GM23338 (cell line): ENCODE measurements at regions not wholly inside any gene's neighbourhood (a gene's known extent, or its start where the extent isn't known, plus 50 kb on each side); places are given as distances from the start of the nearest gene placed in this dataset.
A peak's percentile ranks its signal among the peaks of the same experiment; 100 is the strongest.
"Not testable (repeated sequence)": the region's sequence is repeated elsewhere in the genome, so short reads cannot be mapped to it uniquely, and the experiment has no call there.

Source experiments
- ATAC-seq: fragments of 200-7000 bp; cut with Tn5 transposase; 3 replicates; pipeline ENCODE4 v1.9.1; 2020
- DNase-seq: peaks from one replicate; pipeline ENCODE4 v3.0.0-alpha.2; 2015; ENCODE audit warnings: low spot score
- H2AFZ ChIP-seq: fragments of 200-600 bp; sonication (generic); 2 replicates; pipeline ENCODE4 v1.8.0; 2016; ENCODE audit warnings: antibody characterized with exemption, mild to moderate bottlenecking, moderate library complexity
- H3F3A ChIP-seq: fragments of 200-600 bp; sonication (generic); replicated peaks from 2 replicates; pipeline ENCODE4 v1.8.0; 2017; ENCODE audit warnings: antibody characterized with exemption, mixed run types, low read depth
- H3K27ac ChIP-seq: fragments of 200-600 bp; sonication (generic); 2 replicates; pipeline ENCODE4 v1.6.1; 2016; ENCODE audit warnings: low read depth
- H3K27me3 ChIP-seq: fragments of 200-600 bp; sonication (generic); 2 replicates; pipeline ENCODE4 v1.8.0; 2016; ENCODE audit warnings: mild to moderate bottlenecking, mixed run types, moderate library complexity; ENCODE audit not compliant: insufficient read depth
- H3K36me3 ChIP-seq: fragments of 200-600 bp; sonication (generic); 2 replicates; pipeline ENCODE4 v1.8.0; 2016; ENCODE audit warnings: mild to moderate bottlenecking; ENCODE audit not compliant: insufficient read depth
- H3K4me1 ChIP-seq: fragments of 200-600 bp; sonication (generic); 2 replicates; pipeline ENCODE4 v1.8.0; 2016; ENCODE audit warnings: mild to moderate bottlenecking, moderate library complexity; ENCODE audit not compliant: insufficient read depth
- H3K4me2 ChIP-seq: fragments of 200-600 bp; sonication (generic); 2 replicates; pipeline ENCODE4 v1.7.1; 2017; ENCODE audit warnings: mixed run types
- H3K4me3 ChIP-seq: fragments of 200-600 bp; sonication (generic); 2 replicates; pipeline ENCODE4 v1.6.1; 2016; ENCODE audit warnings: mixed run types
- H3K79me2 ChIP-seq: fragments of 200-600 bp; sonication (generic); replicated peaks from 2 replicates; pipeline ENCODE4 v1.8.0; 2017; ENCODE audit warnings: mild to moderate bottlenecking; ENCODE audit not compliant: insufficient read depth
- H3K9me2 ChIP-seq: fragments of 200-600 bp; sonication (generic); 2 replicates; pipeline ENCODE4 v1.8.0; 2017; ENCODE audit not compliant: insufficient read depth
- H4K20me1 ChIP-seq: fragments of 200-600 bp; sonication (generic); replicated peaks from 2 replicates; pipeline ENCODE4 v1.8.0; 2017; ENCODE audit warnings: mild to moderate bottlenecking; ENCODE audit not compliant: insufficient read depth
- H3K27ac Mint-ChIP-seq: 2 replicates; pipeline ENCODE4 v1.8.0; 2020; ENCODE audit warnings: inconsistent platforms, mild to moderate bottlenecking, moderate library complexity, mixed read lengths
- H3K27me3 Mint-ChIP-seq: 3 replicates; pipeline ENCODE4 v1.8.0; 2022; ENCODE audit warnings: low read depth, mild to moderate bottlenecking, moderate library complexity, mixed read lengths, inconsistent platforms; ENCODE audit not compliant: insufficient read depth, poor library complexity
- H3K36me3 Mint-ChIP-seq: 3 replicates; pipeline ENCODE4 v1.8.0; 2021; ENCODE audit warnings: low read depth, mild to moderate bottlenecking, inconsistent platforms, moderate library complexity, mixed read lengths
- H3K4me1 Mint-ChIP-seq: 3 replicates; pipeline ENCODE4 v1.8.0; 2020; ENCODE audit warnings: mild to moderate bottlenecking, inconsistent platforms, mixed read lengths
- H3K4me3 Mint-ChIP-seq: 3 replicates; pipeline ENCODE4 v1.8.0; 2021; ENCODE audit warnings: moderate library complexity, mild to moderate bottlenecking, inconsistent platforms, mixed read lengths
- H3K9me3 Mint-ChIP-seq: 3 replicates; pipeline ENCODE4 v1.8.0; 2020; ENCODE audit warnings: moderate library complexity, mild to moderate bottlenecking, inconsistent platforms, mixed read lengths
- CREB1 ChIP-seq: fragments of 250-450 bp; sonication (Bioruptor Pico); IDR thresholded peaks from 2 replicates; pipeline ENCODE4 v1.5.0; 2020; ENCODE audit warnings: low read depth, mild to moderate bottlenecking, moderate library complexity
- EZH2phosphoT487 ChIP-seq: fragments of 200-600 bp; sonication (generic); IDR thresholded peaks from one replicate; pipeline ENCODE4 v1.8.1; 2018; ENCODE audit warnings: antibody characterized with exemption; ENCODE audit not compliant: unreplicated experiment
- POLR2AphosphoS5 ChIP-seq: IDR thresholded peaks from 2 replicates; pipeline ENCODE4 v1.6.1; 2016; ENCODE audit warnings: antibody characterized with exemption, low read depth
- STAT1 ChIP-seq: IDR thresholded peaks from one replicate; pipeline ENCODE4 v1.6.1; 2016; ENCODE audit warnings: antibody characterized with exemption; ENCODE audit not compliant: unreplicated experiment
- ZNF114 ChIP-seq: fragments of 250-450 bp; sonication (Bioruptor Pico); IDR thresholded peaks from 2 replicates; pipeline ENCODE4 v1.5.0; 2020; ENCODE audit warnings: mild to moderate bottlenecking, moderate library complexity
- ZNF331 ChIP-seq: fragments of 250-450 bp; sonication (Bioruptor Pico); IDR thresholded peaks from 2 replicates; pipeline ENCODE4 v1.5.0; 2020; ENCODE audit warnings: low read depth, mild to moderate bottlenecking, moderate library complexity
- TF ChIP-seq, protein P1 (sequence below): IDR thresholded peaks from 2 replicates; pipeline ENCODE4 v1.6.1; 2016; ENCODE audit warnings: antibody characterized with exemption
- TF ChIP-seq, protein P2 (sequence below): IDR thresholded peaks from one replicate; pipeline ENCODE4 v1.6.1; 2018; ENCODE audit warnings: antibody characterized with exemption; ENCODE audit not compliant: unreplicated experiment
- TF ChIP-seq, protein P3 (sequence below), 2 experiments: fragments of 200-600 bp in 1 of 2; sonication (generic) in 1 of 2; conservative IDR thresholded peaks; 2 replicates each; pipeline versions ENCODE4 v1.5.1 to v1.6.1; 2016 to 2017; ENCODE audit warnings: antibody characterized with exemption in 2 of 2, low read depth in 2 of 2, mild to moderate bottlenecking in 2 of 2, moderate library complexity in 1 of 2

DNA sequence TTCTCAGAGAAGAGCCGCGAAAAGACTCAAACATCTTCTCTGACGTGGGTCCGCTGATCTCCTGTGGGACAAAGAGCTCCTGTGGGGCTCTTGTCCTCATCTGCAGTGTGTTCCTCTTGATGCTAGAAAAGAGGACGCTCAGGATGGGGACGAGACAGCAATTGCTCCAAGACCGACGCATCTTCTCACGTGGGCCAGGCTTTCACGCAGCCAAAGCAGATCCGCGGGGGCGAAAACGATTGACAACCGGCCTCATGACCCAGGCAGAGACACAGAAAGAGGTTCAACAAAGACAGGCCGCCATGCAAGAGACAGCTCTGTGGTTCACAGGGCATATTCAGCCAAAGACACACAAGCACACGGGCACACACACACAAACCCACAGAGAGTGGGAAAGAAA, 971.8 kb upstream of the DEFB115 start (continued):
- TF ChIP-seq, protein P1, sequence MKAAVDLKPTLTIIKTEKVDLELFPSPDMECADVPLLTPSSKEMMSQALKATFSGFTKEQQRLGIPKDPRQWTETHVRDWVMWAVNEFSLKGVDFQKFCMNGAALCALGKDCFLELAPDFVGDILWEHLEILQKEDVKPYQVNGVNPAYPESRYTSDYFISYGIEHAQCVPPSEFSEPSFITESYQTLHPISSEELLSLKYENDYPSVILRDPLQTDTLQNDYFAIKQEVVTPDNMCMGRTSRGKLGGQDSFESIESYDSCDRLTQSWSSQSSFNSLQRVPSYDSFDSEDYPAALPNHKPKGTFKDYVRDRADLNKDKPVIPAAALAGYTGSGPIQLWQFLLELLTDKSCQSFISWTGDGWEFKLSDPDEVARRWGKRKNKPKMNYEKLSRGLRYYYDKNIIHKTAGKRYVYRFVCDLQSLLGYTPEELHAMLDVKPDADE, result no peak
- no peak for TF ChIP-seq STAT1
- TF ChIP-seq EZH2phosphoT487, result no peak
- TF ChIP-seq CREB1 (CRISPR knock-in tag), result no peak
- no peak for TF ChIP-seq POLR2AphosphoS5
- TF ChIP-seq, protein P2, sequence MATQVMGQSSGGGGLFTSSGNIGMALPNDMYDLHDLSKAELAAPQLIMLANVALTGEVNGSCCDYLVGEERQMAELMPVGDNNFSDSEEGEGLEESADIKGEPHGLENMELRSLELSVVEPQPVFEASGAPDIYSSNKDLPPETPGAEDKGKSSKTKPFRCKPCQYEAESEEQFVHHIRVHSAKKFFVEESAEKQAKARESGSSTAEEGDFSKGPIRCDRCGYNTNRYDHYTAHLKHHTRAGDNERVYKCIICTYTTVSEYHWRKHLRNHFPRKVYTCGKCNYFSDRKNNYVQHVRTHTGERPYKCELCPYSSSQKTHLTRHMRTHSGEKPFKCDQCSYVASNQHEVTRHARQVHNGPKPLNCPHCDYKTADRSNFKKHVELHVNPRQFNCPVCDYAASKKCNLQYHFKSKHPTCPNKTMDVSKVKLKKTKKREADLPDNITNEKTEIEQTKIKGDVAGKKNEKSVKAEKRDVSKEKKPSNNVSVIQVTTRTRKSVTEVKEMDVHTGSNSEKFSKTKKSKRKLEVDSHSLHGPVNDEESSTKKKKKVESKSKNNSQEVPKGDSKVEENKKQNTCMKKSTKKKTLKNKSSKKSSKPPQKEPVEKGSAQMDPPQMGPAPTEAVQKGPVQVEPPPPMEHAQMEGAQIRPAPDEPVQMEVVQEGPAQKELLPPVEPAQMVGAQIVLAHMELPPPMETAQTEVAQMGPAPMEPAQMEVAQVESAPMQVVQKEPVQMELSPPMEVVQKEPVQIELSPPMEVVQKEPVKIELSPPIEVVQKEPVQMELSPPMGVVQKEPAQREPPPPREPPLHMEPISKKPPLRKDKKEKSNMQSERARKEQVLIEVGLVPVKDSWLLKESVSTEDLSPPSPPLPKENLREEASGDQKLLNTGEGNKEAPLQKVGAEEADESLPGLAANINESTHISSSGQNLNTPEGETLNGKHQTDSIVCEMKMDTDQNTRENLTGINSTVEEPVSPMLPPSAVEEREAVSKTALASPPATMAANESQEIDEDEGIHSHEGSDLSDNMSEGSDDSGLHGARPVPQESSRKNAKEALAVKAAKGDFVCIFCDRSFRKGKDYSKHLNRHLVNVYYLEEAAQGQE, result no peak
- TF ChIP-seq ZNF114 (CRISPR knock-in tag), result no peak
- no peak for TF ChIP-seq ZNF331

DNA sequence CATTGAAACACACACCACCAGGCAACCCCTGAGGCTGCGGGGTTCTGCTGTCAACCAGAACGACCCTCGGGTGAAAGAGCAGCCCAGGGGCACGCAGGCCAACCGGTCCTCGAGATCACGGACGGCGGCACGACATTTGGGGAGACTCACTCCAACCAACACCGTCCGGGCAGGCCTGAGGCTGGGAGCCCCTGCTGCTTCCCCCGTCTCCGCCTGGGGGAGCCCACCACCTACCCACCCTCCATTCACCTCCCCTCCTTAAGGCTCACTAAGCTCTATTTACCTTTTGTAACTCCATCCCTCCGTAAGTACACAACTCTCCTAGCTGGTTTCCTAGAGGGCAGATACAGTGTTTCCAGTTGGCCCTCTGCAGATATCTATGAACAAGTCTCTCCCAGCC, 971.3 kb upstream of the DEFB115 start:
- H4K20me1 ChIP-seq, result no peaks in the 10 kb centered on the region
- no peak overlapping the region for H3K4me2 ChIP-seq
- H3K4me1 ChIP-seq, result peaks cover 27% of the 10 kb centered on the region
- H3K9me2 ChIP-seq, result no peaks in the 10 kb centered on the region
- no peak overlapping the region for H3K27ac ChIP-seq
- H3K36me3 ChIP-seq, result no peaks in the 10 kb centered on the region
- H3K4me1 Mint-ChIP-seq, result peaks cover 33% of the 10 kb centered on the region
- peaks cover 27% of the 10 kb centered on the region for H3K27me3 Mint-ChIP-seq
- H3K4me3 ChIP-seq, result no peak overlapping the region
- no peak overlapping the region for H3K4me3 Mint-ChIP-seq
- no peaks in the 10 kb centered on the region for H3K79me2 ChIP-seq
- H3K9me3 Mint-ChIP-seq, result peaks cover 52% of the 10 kb centered on the region
- peaks cover 15% of the 10 kb centered on the region for H3K36me3 Mint-ChIP-seq
- peaks cover 12% of the 10 kb centered on the region; the same call in 1 of the 2 replicates for H3K27me3 ChIP-seq
- DNase-seq (peak; percentile 65), ATAC-seq (peak; percentile 77)
- no peak overlapping the region for H3K27ac Mint-ChIP-seq
- no peaks in the 10 kb centered on the region for H3F3A ChIP-seq
- no peak overlapping the region for H2AFZ ChIP-seq
- no peak for TF ChIP-seq ZNF331
- TF ChIP-seq, protein P3, sequence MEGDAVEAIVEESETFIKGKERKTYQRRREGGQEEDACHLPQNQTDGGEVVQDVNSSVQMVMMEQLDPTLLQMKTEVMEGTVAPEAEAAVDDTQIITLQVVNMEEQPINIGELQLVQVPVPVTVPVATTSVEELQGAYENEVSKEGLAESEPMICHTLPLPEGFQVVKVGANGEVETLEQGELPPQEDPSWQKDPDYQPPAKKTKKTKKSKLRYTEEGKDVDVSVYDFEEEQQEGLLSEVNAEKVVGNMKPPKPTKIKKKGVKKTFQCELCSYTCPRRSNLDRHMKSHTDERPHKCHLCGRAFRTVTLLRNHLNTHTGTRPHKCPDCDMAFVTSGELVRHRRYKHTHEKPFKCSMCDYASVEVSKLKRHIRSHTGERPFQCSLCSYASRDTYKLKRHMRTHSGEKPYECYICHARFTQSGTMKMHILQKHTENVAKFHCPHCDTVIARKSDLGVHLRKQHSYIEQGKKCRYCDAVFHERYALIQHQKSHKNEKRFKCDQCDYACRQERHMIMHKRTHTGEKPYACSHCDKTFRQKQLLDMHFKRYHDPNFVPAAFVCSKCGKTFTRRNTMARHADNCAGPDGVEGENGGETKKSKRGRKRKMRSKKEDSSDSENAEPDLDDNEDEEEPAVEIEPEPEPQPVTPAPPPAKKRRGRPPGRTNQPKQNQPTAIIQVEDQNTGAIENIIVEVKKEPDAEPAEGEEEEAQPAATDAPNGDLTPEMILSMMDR (conservative IDR thresholded peaks at IDR 0.05; ENCODE audit: low read depth in 2 of 2), result peak; percentile 57 to 65

DNA sequence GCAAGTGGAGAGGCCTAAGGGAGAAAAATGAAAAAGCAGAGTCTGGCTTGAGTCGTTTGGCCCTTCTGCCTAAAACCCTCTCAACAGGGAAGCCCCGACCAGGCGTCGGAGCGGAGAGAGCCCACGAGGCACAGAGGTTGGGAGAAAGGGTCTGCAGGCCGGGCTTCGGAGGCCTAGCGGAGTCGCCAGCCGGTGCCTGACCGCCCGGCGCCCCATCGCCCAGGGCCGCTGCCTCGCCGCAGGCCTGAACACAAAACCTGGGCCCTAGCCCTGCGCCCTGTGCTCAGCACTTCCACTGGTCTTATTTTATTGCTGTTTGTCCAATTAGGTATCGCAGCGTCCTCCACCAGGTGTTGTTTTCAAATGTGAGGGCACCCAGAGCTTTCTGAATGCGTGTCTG, 970.0 kb upstream of the DEFB115 start:
- DNase-seq, result peak; percentile 18
- not testable (repeated sequence) for H3K27ac ChIP-seq, ATAC-seq, H2AFZ ChIP-seq, H3K79me2 ChIP-seq, H3K27ac Mint-ChIP-seq, H3K4me3 Mint-ChIP-seq, H3K4me3 ChIP-seq, H3K36me3 ChIP-seq, H3K4me2 ChIP-seq, H3F3A ChIP-seq, H4K20me1 ChIP-seq, H3K9me2 ChIP-seq
- peaks cover 52% of the 10 kb centered on the region for H3K9me3 Mint-ChIP-seq
- peaks cover 33% of the 10 kb centered on the region for H3K4me1 Mint-ChIP-seq
- H3K27me3 ChIP-seq, result peaks cover 12% of the 10 kb centered on the region; the same call in 1 of the 2 replicates
- H3K36me3 Mint-ChIP-seq, result peaks cover 15% of the 10 kb centered on the region
- peaks cover 28% of the 10 kb centered on the region for H3K4me1 ChIP-seq
- H3K27me3 Mint-ChIP-seq, result peaks cover 23% of the 10 kb centered on the region
